RWPE2 (cell line): ENCODE measurements at regions not wholly inside any gene's neighbourhood (a gene's known extent, or its start where the extent isn't known, plus 50 kb on each side); places are given as distances from the start of the nearest gene placed in this dataset.

Experiments used
- ATAC-seq: fragments of 200-7000 bp; cut with Tn5 transposase; 3 replicates; pipeline ENCODE4 v1.9.1; 2021; ENCODE audit warnings: low read depth
- DNase-seq: peaks from one replicate; pipeline ENCODE4 v3.0.0-alpha.2; 2020; ENCODE audit warnings: low spot score
- H3K27ac ChIP-seq: fragments of 450-650 bp; 2 replicates; pipeline ENCODE4 v1.5.1; 2017; ENCODE audit warnings: mild to moderate bottlenecking; ENCODE audit not compliant: poor library complexity, severe bottlenecking
- H3K27me3 ChIP-seq: fragments of 250-450 bp; sonication (Bioruptor Pico); 2 replicates; pipeline ENCODE4 v1.5.1; 2021; ENCODE audit warnings: mild to moderate bottlenecking, moderate library complexity; ENCODE audit not compliant: insufficient read depth, poor library complexity, severe bottlenecking
- H3K36me3 ChIP-seq: fragments of 250-450 bp; sonication (Bioruptor Pico); 2 replicates; pipeline ENCODE4 v1.5.1; 2020; ENCODE audit warnings: low read depth, mild to moderate bottlenecking, moderate library complexity
- H3K4me1 ChIP-seq: fragments of 250-450 bp; sonication (Bioruptor Pico); 2 replicates; pipeline ENCODE4 v1.5.1; 2021; ENCODE audit warnings: mild to moderate bottlenecking, moderate library complexity; ENCODE audit not compliant: insufficient read depth, poor library complexity, severe bottlenecking
- H3K4me3 ChIP-seq: fragments of 250-450 bp; sonication (Bioruptor Pico); 2 replicates; pipeline ENCODE4 v1.5.1; 2021; ENCODE audit warnings: mild to moderate bottlenecking, moderate library complexity; ENCODE audit not compliant: severe bottlenecking
- H3K9me3 ChIP-seq: fragments of 250-450 bp; sonication (Bioruptor Pico); 2 replicates; pipeline ENCODE4 v1.5.1; 2021; ENCODE audit warnings: mild to moderate bottlenecking, moderate library complexity; ENCODE audit not compliant: severe bottlenecking
- TF ChIP-seq, protein P1 (sequence below): fragments of 450-650 bp; IDR thresholded peaks from one replicate; pipeline ENCODE4 v1.5.1; 2017; ENCODE audit warnings: mild to moderate bottlenecking, moderate library complexity; ENCODE audit not compliant: poor library complexity, severe bottlenecking

DNA sequence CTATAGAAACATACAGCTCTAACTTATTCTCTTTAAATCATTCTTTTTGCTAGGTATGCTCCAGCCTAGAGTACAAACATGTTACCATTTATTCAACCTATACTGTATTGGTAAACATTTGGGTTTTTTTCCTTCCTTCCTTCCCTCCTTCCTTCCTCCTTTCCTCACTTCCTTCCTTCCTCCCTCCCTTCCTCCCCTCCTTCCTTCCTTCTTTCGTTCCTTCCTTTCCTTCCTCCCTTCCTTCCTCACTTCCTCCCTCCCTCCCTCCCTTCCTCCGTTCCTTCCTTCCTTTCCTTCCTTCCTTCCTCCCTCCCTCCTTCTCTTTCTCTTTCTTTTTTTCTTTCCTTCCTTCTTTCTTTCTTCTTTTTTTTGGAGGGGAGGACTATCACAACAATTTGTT, 286.7 kb upstream of the PRKCQ start:
- ATAC-seq (no peak), DNase-seq (no peak)
- TF ChIP-seq, protein P1, sequence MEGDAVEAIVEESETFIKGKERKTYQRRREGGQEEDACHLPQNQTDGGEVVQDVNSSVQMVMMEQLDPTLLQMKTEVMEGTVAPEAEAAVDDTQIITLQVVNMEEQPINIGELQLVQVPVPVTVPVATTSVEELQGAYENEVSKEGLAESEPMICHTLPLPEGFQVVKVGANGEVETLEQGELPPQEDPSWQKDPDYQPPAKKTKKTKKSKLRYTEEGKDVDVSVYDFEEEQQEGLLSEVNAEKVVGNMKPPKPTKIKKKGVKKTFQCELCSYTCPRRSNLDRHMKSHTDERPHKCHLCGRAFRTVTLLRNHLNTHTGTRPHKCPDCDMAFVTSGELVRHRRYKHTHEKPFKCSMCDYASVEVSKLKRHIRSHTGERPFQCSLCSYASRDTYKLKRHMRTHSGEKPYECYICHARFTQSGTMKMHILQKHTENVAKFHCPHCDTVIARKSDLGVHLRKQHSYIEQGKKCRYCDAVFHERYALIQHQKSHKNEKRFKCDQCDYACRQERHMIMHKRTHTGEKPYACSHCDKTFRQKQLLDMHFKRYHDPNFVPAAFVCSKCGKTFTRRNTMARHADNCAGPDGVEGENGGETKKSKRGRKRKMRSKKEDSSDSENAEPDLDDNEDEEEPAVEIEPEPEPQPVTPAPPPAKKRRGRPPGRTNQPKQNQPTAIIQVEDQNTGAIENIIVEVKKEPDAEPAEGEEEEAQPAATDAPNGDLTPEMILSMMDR: no peak
- Histone ChIP-seq H3K4me3 (no peak overlapping the region), H3K27me3 (no peaks in the 10 kb centered on the region), H3K4me1 (no peaks in the 10 kb centered on the region), H3K36me3 (no peaks in the 10 kb centered on the region), H3K9me3 (no peaks in the 10 kb centered on the region), H3K27ac (no peak overlapping the region)

DNA sequence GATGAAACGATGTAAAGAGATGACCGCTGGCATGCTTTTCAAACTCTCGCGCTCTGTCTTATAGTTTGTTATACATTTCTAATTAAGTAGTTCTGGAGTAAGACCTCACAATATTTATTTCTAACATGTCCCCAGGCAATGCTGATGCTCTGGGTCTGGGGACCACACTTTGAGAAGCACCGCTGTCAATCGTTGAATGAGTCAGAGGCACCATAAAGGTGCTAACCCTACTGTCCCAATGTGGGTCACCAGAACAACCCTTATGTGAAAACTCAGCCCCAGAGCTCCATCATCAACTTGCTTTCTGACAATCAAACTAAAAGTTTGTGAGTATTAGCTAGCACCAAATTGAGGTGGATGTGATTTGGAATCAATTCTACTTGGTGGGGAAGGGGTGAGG, 284.1 kb upstream of the PRKCQ start:
- Histone ChIP-seq H3K36me3 (no peaks in the 10 kb centered on the region), H3K4me3 (no peak overlapping the region), H3K9me3 (no peaks in the 10 kb centered on the region), H3K27ac (no peak overlapping the region), H3K27me3 (no peaks in the 10 kb centered on the region), H3K4me1 (no peaks in the 10 kb centered on the region)
- DNase-seq (no peak), ATAC-seq (no peak)
- TF ChIP-seq, protein P1: no peak

DNA sequence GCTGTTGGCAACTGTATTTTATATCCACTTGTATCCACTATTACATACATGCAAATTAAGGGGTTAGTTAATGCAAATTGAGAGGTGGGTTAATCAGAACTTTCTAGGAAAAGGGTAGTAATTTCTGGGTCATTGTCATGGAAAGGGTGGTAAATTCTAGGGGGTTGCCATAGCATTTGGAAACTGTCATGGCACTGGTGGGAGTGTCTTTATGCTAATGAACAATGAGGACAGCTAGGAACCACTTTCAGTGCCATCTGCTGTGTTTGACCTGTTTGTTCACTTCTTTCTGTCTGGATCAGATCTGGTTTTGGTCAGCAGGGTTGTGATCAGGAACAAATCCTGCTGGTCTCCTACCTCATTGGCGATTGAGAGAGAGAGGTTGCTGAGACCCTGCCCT, 283.3 kb upstream of the PRKCQ start:
- ATAC-seq (no peak), DNase-seq (no peak)
- H3K9me3 ChIP-seq: no peaks in the 10 kb centered on the region
- no peaks in the 10 kb centered on the region for H3K36me3 ChIP-seq
- no peaks in the 10 kb centered on the region for H3K4me1 ChIP-seq
- TF ChIP-seq, protein P1: no peak
- no peak overlapping the region for H3K4me3 ChIP-seq
- H3K27ac ChIP-seq: no peak overlapping the region
- no peaks in the 10 kb centered on the region for H3K27me3 ChIP-seq

DNA sequence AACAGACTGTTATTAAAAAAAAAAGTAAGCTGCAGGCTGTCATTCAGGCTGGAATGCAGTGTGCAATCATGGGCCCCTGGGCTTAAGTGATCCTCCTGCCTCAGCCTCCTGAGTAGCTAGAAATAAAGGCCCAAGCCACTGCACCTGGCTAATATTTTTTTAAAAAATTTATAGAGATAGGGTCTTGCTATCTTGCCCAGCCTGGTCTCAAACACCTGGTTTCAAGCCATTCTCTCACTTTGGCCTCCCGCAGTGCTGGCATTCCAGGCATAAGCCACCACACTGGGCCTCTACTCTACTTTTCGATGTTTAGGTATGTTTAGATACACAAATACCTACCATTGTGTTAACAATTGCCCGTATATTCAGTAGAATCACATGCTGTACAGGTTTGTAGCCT, 270.4 kb upstream of the PRKCQ start:
- Histone ChIP-seq H3K4me3 (no peak overlapping the region), H3K27me3 (no peaks in the 10 kb centered on the region), H3K27ac (no peak overlapping the region), H3K36me3 (no peaks in the 10 kb centered on the region), H3K9me3 (no peaks in the 10 kb centered on the region), H3K4me1 (no peaks in the 10 kb centered on the region)
- ATAC-seq (no peak), DNase-seq (no peak)
- TF ChIP-seq, protein P1: no peak

DNA sequence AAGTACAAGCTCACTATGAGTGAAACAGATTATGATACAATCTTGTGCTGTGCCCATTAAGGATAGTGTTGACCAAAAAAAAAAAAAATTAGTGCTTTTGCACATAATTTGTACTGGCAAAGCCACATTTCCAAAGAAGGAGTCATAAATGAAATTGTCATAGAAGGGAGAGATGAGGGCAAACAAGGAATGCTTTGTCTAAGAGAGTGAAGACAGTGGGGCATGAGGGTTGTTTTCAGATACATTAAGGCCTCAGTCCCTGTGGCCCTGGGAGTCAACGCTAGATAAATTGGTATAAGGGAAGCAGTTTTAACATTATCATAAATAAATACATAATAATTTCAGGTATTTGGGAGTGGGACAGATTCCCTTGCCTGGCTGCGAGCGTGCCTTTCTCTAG, 267.5 kb upstream of the PRKCQ start:
- Histone ChIP-seq H3K27ac (no peak overlapping the region), H3K9me3 (no peaks in the 10 kb centered on the region), H3K4me1 (no peaks in the 10 kb centered on the region), H3K27me3 (no peaks in the 10 kb centered on the region), H3K36me3 (no peaks in the 10 kb centered on the region), H3K4me3 (no peak overlapping the region)
- DNase-seq (no peak), ATAC-seq (no peak)
- TF ChIP-seq, protein P1: no peak
